ENCODE measurements at regions not wholly inside any gene's neighbourhood (a gene's known extent, or its start where the extent isn't known, plus 50 kb on each side); places are given as distances from the start of the nearest gene placed in this dataset.

- DNase-seq (ENCODE audit: low spot score in 2 of 2) (no peak), ATAC-seq (no peak)
- no peaks in the 10 kb centered on the region for H3K36me3 Mint-ChIP-seq
- peaks cover 10% of the 10 kb centered on the region in 2 donors for H3K9me3 Mint-ChIP-seq
- H3K27ac Mint-ChIP-seq = no peak overlapping the region
These were observed 642.6 kb downstream of the METTL4 start for GRCh38 chr18:1928711-1929110.

- DNase-seq (ENCODE audit: low spot score in 2 of 2) (no peak), ATAC-seq (no peak)
- Mint-ChIP-seq H3K27ac (no peak overlapping the region), H3K36me3 (no peaks in the 10 kb centered on the region), H3K9me3 (peaks cover 10 to 13% of the 10 kb centered on the region in 2 donors)
These were observed 641.6 kb downstream of the METTL4 start for GRCh38 chr18:1929720-1930119.

- Mint-ChIP-seq H3K9me3 (peaks cover 8 to 13% of the 10 kb centered on the region in 2 donors), H3K36me3 (no peaks in the 10 kb centered on the region), H3K27ac (no peak overlapping the region)
- ATAC-seq = no peak
- DNase-seq (ENCODE audit: low spot score in 2 of 2) = no peak
These were observed 640.7 kb downstream of the METTL4 start for GRCh38 chr18:1930291-1931270.

- no peak for DNase-seq (ENCODE audit: low spot score in 2 of 2)
- Mint-ChIP-seq H3K36me3 (no peaks in the 10 kb centered on the region), H3K27ac (no peak overlapping the region), H3K9me3 (peaks cover 0 to 7% of the 10 kb centered on the region in 2 donors)
- no peak for ATAC-seq
These were observed 618.8 kb downstream of the METTL4 start for GRCh38 chr18:1952486-1952885.

GRCh38 chr18:1954583-1955312, 616.6 kb downstream of the METTL4 start:
- H3K9me3 Mint-ChIP-seq = peaks cover 0 to 7% of the 10 kb centered on the region in 2 donors

GRCh38 chr18:1958798-1959197, 612.5 kb downstream of the METTL4 start:
- ATAC-seq (no peak), DNase-seq (ENCODE audit: low spot score in 2 of 2) (no peak)
- H3K9me3 Mint-ChIP-seq = no peaks in the 10 kb centered on the region
- no peak overlapping the region for H3K27ac Mint-ChIP-seq
- H3K36me3 Mint-ChIP-seq = no peaks in the 10 kb centered on the region

More at GRCh38 chr18:1954583-1955312, 616.6 kb downstream of the METTL4 start:
- DNase-seq (ENCODE audit: low spot score in 2 of 2) (no peak), ATAC-seq (no peak)
- Mint-ChIP-seq H3K36me3 (no peaks in the 10 kb centered on the region), H3K27ac (no peak overlapping the region)

- ATAC-seq = no peak
- Mint-ChIP-seq H3K9me3 (no peaks in the 10 kb centered on the region), H3K36me3 (no peaks in the 10 kb centered on the region), H3K27ac (no peak overlapping the region)
- DNase-seq (ENCODE audit: low spot score in 2 of 2) = no peak
These were observed 606.3 kb downstream of the METTL4 start for GRCh38 chr18:1965016-1965415.

GRCh38 chr18:1965541-1965940, 605.8 kb downstream of the METTL4 start:
- H3K36me3 Mint-ChIP-seq = no peaks in the 10 kb centered on the region
- no peaks in the 10 kb centered on the region for H3K9me3 Mint-ChIP-seq
- no peak overlapping the region for H3K27ac Mint-ChIP-seq
- DNase-seq (ENCODE audit: low spot score in 2 of 2) (no peak), ATAC-seq (no peak)

- no peak overlapping the region for H3K27ac Mint-ChIP-seq
- H3K36me3 Mint-ChIP-seq = no peaks in the 10 kb centered on the region
- DNase-seq (ENCODE audit: low spot score in 2 of 2) (no peak), ATAC-seq (no peak)
- H3K9me3 Mint-ChIP-seq = no peaks in the 10 kb centered on the region
These were observed 602.4 kb downstream of the METTL4 start for GRCh38 chr18:1968801-1969498.

- H3K27ac Mint-ChIP-seq = no peak overlapping the region
- DNase-seq (ENCODE audit: low spot score in 2 of 2) = no peak
- ATAC-seq = no peak
- H3K9me3 Mint-ChIP-seq = peaks cover 4 to 10% of the 10 kb centered on the region in 2 donors
- H3K36me3 Mint-ChIP-seq = no peaks in the 10 kb centered on the region
These were observed 594.8 kb downstream of the METTL4 start for GRCh38 chr18:1976484-1976883.

- ATAC-seq (no peak), DNase-seq (ENCODE audit: low spot score in 2 of 2) (no peak)
- Mint-ChIP-seq H3K9me3 (peaks cover 5 to 10% of the 10 kb centered on the region in 2 donors), H3K27ac (no peak overlapping the region), H3K36me3 (no peaks in the 10 kb centered on the region)
These were observed 589.2 kb downstream of the METTL4 start for GRCh38 chr18:1982056-1982455.

- H3K36me3 Mint-ChIP-seq = no peaks in the 10 kb centered on the region
- ATAC-seq = no peak
- H3K9me3 Mint-ChIP-seq = peaks cover 4 to 5% of the 10 kb centered on the region in 2 donors
- H3K27ac Mint-ChIP-seq = no peak overlapping the region
- DNase-seq (ENCODE audit: low spot score in 2 of 2) = no peak
These were observed 587.4 kb downstream of the METTL4 start for GRCh38 chr18:1983746-1984515.

GRCh38 chr18:1993866-1994265, 577.4 kb downstream of the METTL4 start:
- ATAC-seq = no peak
- H3K9me3 Mint-ChIP-seq = no peaks in the 10 kb centered on the region
- no peak for DNase-seq (ENCODE audit: low spot score in 2 of 2)
- H3K27ac Mint-ChIP-seq = no peak overlapping the region
- no peaks in the 10 kb centered on the region for H3K36me3 Mint-ChIP-seq

GRCh38 chr18:1994471-1994870, 576.8 kb downstream of the METTL4 start:
- Mint-ChIP-seq H3K9me3 (no peaks in the 10 kb centered on the region), H3K27ac (no peak overlapping the region), H3K36me3 (no peaks in the 10 kb centered on the region)
- DNase-seq (ENCODE audit: low spot score in 2 of 2) = no peak
- ATAC-seq = no peak

GRCh38 chr18:1995041-1995612, 576.2 kb downstream of the METTL4 start:
- no peaks in the 10 kb centered on the region for H3K36me3 Mint-ChIP-seq
- H3K9me3 Mint-ChIP-seq = no peaks in the 10 kb centered on the region
- ATAC-seq (no peak), DNase-seq (ENCODE audit: low spot score in 2 of 2) (no peak)
- H3K27ac Mint-ChIP-seq = no peak overlapping the region

GRCh38 chr18:1998121-1998520, 573.2 kb downstream of the METTL4 start:
- DNase-seq (ENCODE audit: low spot score in 2 of 2) = no peak
- H3K9me3 Mint-ChIP-seq = no peaks in the 10 kb centered on the region
- no peak for ATAC-seq
- no peak overlapping the region for H3K27ac Mint-ChIP-seq
- no peaks in the 10 kb centered on the region for H3K36me3 Mint-ChIP-seq
